PFSK-1 (cell line): ENCODE measurements at regions not wholly inside any gene's neighbourhood (a gene's known extent, or its start where the extent isn't known, plus 50 kb on each side); places are given as distances from the start of the nearest gene placed in this dataset.

Source experiments
- FOXP2 ChIP-seq: optimal IDR thresholded peaks from 2 replicates; pipeline ENCODE3; 2011; ENCODE audit warnings: borderline replicate concordance, control low read depth, inconsistent platforms; ENCODE audit not compliant: insufficient read depth; ENCODE audit errors: extremely low read length, extremely low read depth
- POLR2AphosphoS5 ChIP-seq: IDR thresholded peaks from 2 replicates; pipeline ENCODE4 v1.6.1; 2012; ENCODE audit warnings: low read depth, mild to moderate bottlenecking, control low read depth, low read length, moderate library complexity
- SIN3A ChIP-seq: IDR thresholded peaks from 2 replicates; pipeline ENCODE4 v1.6.1; 2012; ENCODE audit warnings: mild to moderate bottlenecking, low read length, moderate library complexity, borderline replicate concordance; ENCODE audit not compliant: insufficient read depth
- TAF1 ChIP-seq: IDR thresholded peaks from 2 replicates; pipeline ENCODE4 v1.6.1; 2012; ENCODE audit warnings: low read length, control low read depth, borderline replicate concordance; ENCODE audit not compliant: insufficient read depth
- TF ChIP-seq, protein P1 (sequence below), 2 experiments: IDR thresholded peaks; 2 replicates each; pipeline versions ENCODE4 v1.6.1 to v1.8.0; 2011 to 2012; ENCODE audit warnings: low read depth in 2 of 2, low read length in 2 of 2, control low read depth in 1 of 2, inconsistent platforms in 1 of 2, mild to moderate bottlenecking in 1 of 2, moderate library complexity in 1 of 2; ENCODE audit not compliant: insufficient read depth in 1 of 2

DNA sequence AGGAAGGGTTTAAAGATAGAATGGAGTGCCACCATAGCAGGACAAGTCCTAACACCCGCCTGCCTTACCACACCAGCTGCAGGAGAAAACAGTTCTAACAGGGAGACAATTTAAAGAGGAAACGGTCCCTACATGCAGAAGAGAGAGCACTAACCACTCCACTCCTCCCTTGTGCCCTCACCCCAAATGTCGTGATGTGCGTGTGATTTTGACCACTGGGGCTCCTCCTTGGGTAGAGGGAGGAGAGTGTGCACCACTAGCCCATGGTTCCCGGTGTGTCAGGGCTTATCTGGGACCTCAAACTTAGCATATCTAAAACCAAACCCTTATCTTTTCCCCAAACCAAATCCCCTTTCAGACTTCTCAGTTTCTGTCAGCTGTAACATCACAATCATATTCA lies 105.5 kb upstream of the CCDC68 start:
- TF ChIP-seq SIN3A (no peak), FOXP2 (no peak), TAF1 (no peak), POLR2AphosphoS5 (no peak)
- TF ChIP-seq, protein P1, sequence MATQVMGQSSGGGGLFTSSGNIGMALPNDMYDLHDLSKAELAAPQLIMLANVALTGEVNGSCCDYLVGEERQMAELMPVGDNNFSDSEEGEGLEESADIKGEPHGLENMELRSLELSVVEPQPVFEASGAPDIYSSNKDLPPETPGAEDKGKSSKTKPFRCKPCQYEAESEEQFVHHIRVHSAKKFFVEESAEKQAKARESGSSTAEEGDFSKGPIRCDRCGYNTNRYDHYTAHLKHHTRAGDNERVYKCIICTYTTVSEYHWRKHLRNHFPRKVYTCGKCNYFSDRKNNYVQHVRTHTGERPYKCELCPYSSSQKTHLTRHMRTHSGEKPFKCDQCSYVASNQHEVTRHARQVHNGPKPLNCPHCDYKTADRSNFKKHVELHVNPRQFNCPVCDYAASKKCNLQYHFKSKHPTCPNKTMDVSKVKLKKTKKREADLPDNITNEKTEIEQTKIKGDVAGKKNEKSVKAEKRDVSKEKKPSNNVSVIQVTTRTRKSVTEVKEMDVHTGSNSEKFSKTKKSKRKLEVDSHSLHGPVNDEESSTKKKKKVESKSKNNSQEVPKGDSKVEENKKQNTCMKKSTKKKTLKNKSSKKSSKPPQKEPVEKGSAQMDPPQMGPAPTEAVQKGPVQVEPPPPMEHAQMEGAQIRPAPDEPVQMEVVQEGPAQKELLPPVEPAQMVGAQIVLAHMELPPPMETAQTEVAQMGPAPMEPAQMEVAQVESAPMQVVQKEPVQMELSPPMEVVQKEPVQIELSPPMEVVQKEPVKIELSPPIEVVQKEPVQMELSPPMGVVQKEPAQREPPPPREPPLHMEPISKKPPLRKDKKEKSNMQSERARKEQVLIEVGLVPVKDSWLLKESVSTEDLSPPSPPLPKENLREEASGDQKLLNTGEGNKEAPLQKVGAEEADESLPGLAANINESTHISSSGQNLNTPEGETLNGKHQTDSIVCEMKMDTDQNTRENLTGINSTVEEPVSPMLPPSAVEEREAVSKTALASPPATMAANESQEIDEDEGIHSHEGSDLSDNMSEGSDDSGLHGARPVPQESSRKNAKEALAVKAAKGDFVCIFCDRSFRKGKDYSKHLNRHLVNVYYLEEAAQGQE (IDR thresholded peaks at IDR 0.05; ENCODE audit: insufficient read depth in 1 of 2, low read depth in 2 of 2, low read length in 2 of 2), result no peak

DNA sequence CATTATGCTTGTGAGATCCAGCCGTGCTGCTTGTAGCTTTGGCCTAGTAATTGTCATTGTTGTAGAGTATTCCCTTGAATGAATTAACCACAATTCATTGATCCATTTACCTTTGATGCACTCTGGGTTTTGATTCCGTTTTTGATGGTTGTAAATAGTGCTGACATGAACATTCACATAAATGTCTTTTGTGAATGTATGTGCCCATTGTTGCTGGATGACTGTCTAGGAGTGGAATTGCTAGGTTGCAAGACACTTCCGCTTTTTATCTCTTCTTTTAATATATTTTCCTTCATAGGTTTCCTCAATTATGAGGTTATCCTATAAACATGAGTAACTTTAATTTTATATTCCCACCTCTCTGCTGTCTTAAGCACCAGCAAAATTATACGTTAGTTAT lies 104.8 kb upstream of the CCDC68 start:
- TF ChIP-seq, protein P1 (IDR thresholded peaks at IDR 0.05; ENCODE audit: insufficient read depth in 1 of 2, low read depth in 2 of 2, low read length in 2 of 2), result no peak

DNA sequence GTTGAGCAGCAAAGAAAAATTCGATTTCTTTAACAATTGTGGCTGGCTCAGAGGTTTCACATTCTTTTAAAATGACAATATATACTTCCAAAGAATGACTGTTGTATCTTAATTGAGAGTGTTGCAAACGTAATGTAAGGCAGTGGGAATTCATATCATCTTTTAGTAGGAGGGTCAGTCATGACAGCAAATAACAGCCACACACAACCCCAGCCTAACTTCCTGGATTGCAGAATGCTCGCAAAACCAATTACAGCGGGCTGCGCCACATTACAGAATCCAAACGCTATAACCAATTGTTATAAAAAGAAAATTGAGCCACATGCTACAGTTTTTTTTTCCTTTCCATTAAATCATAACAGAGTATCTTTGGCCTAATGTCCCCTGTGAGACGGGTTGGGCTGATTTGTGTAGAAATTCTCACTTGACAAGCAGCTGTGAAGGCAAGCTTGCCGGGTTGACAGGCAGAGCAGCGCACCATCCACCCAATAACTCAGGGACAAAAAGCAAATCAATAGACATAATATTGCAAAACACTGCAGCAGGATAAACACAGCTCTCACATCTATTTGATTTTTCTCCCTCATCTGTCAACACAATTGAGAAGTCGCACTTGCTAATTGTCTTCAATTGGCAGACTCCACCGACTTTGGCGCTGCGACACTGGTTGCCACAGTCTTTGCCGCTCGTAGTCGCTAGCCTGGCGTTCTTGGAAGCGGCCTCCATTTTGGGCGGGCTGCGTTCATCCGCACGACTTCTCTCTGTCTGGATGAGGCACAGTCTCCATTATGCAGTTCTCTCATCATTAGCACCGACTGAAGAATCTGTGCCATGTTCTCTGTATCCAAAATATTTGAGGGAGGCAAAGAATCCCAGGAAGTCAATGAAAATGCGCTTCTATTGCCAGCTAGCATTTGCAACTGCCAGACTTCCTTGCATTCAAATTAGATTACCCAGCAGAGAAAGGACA lies 95.0 kb upstream of the CCDC68 start:
- TF ChIP-seq, protein P1 (IDR thresholded peaks at IDR 0.05; ENCODE audit: insufficient read depth in 1 of 2, low read depth in 2 of 2, low read length in 2 of 2), result no peak
- TF ChIP-seq POLR2AphosphoS5 (no peak), TAF1 (no peak), FOXP2 (no peak), SIN3A (no peak)

DNA sequence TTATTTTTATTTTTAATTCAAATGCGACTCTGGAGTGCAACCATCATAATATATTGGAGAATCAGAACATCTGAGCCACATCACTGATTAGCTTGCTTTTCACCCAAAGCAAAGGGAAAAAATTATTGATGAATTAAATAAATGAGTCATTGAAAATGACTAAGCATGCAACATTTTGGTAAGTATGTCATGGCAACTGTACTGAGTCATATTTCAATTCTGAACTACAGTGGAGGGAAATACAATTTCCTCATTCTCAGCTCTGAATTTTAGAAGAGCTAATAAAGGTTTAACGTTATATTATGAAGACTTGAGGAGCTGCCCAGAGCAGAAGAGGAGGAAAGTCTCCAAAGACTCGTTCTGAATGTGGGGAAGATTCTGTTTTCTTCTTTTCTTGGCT lies 89.6 kb upstream of the CCDC68 start:
- TF ChIP-seq, protein P1 (IDR thresholded peaks at IDR 0.05; ENCODE audit: insufficient read depth in 1 of 2, low read depth in 2 of 2, low read length in 2 of 2), result no peak
- TF ChIP-seq SIN3A, result no peak

DNA sequence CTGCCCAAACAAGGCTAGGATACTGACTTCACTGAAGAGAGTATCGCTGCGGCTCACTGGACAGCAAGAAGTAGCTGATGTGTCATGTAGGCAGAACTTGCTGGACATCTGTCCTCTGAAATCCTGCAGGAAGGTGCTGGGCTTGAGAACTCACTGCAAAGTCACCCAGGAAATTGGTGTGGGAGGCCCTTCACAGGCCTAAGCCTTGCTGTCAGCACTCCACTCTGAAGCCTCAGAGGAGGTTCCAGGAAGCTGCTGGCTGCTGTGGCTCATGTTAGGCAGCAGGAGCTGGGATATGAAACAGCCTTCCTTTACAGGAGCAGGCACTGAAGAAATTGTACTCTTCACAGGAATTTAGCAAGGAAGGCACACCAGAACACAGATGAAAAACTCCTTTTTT lies 88.3 kb upstream of the CCDC68 start:
- TF ChIP-seq, protein P1 (IDR thresholded peaks at IDR 0.05; ENCODE audit: insufficient read depth in 1 of 2, low read depth in 2 of 2, low read length in 2 of 2), result no peak
- TF ChIP-seq FOXP2 (no peak), TAF1 (no peak), POLR2AphosphoS5 (no peak), SIN3A (no peak)
